HFFc6 (cell line): ENCODE measurements at regions not wholly inside any gene's neighbourhood (a gene's known extent, or its start where the extent isn't known, plus 50 kb on each side); places are given as distances from the start of the nearest gene placed in this dataset.

Experiments
- DNase-seq: peaks from one replicate; pipeline ENCODE4 v3.0.0-alpha.2; 2018
- H3K27ac Mint-ChIP-seq: 2 replicates; pipeline ENCODE4 v1.8.0; 2020; ENCODE audit warnings: mild to moderate bottlenecking, mixed read lengths
- H3K27me3 Mint-ChIP-seq: 2 replicates; pipeline ENCODE4 v1.8.0; 2021; ENCODE audit warnings: mild to moderate bottlenecking, moderate library complexity, mixed read lengths; ENCODE audit not compliant: insufficient read depth
- H3K36me3 Mint-ChIP-seq: 2 replicates; pipeline ENCODE4 v1.8.0; 2021; ENCODE audit warnings: low read depth, mixed read lengths
- H3K4me1 Mint-ChIP-seq: 2 replicates; pipeline ENCODE4 v1.8.0; 2020; ENCODE audit warnings: low read depth, mixed read lengths
- H3K4me3 Mint-ChIP-seq: 2 replicates; pipeline ENCODE4 v1.8.0; 2020; ENCODE audit warnings: mild to moderate bottlenecking, moderate library complexity, mixed read lengths
- H3K9me3 Mint-ChIP-seq: 2 replicates; pipeline ENCODE4 v1.8.0; 2020; ENCODE audit warnings: mild to moderate bottlenecking, mixed read lengths
- CTCF ChIP-seq: fragments of 200-600 bp; sonication (generic); IDR thresholded peaks from 2 replicates; pipeline ENCODE4 v1.5.0; 2021; ENCODE audit warnings: antibody characterized with exemption, mild to moderate bottlenecking

- peaks cover 22% of the 10 kb centered on the region for H3K4me1 Mint-ChIP-seq
- no peak for TF ChIP-seq CTCF
- H3K27ac Mint-ChIP-seq = no peak overlapping the region
- DNase-seq = no peak
- peaks cover 6% of the 10 kb centered on the region for H3K9me3 Mint-ChIP-seq
- no peak overlapping the region for H3K4me3 Mint-ChIP-seq
- peaks cover 6% of the 10 kb centered on the region; the same call in 1 of the 2 replicates for H3K36me3 Mint-ChIP-seq
- no peaks in the 10 kb centered on the region for H3K27me3 Mint-ChIP-seq
These were observed 507.2 kb downstream of the PABPC4L start for GRCh38 chr4:133694416-133694815.

DNA sequence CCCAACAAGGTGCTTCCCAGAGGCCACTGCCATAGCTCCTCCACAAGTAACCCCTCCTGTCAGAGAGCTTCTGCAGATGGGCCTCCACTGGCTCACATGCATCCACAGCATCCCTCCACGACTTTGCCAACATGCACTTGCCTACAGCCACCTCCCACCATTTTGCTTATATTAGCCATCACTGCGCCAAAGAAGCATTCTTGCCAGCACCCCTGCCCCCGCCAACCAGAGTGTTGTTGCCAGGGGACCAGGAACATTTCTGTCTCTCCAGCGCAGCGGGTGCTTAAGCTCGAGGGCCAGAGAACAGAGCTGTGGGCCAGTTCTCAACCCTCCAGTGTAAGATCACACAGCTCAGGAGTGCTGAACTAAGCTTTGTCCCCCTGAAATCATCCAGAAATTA lies 517.6 kb downstream of the PABPC4L start:
- Mint-ChIP-seq H3K9me3 (no peaks in the 10 kb centered on the region; the same call in none of the 2 replicates), H3K4me1 (no peaks in the 10 kb centered on the region), H3K4me3 (no peak overlapping the region), H3K27ac (no peak overlapping the region), H3K36me3 (no peaks in the 10 kb centered on the region), H3K27me3 (peaks cover 5% of the 10 kb centered on the region)
- TF ChIP-seq CTCF = no peak
- no peak for DNase-seq

GRCh38 chr4:133668061-133668851 lies 519.2 kb downstream of the PCDH10 start:
- no peak overlapping the region for H3K4me3 Mint-ChIP-seq
- H3K27ac Mint-ChIP-seq = no peak overlapping the region
- no peaks in the 10 kb centered on the region for H3K36me3 Mint-ChIP-seq
- TF ChIP-seq CTCF = no peak
- no peaks in the 10 kb centered on the region for H3K4me1 Mint-ChIP-seq
- H3K27me3 Mint-ChIP-seq = no peaks in the 10 kb centered on the region; the same call in 1 of the 2 replicates
- no peak for DNase-seq
- no peaks in the 10 kb centered on the region; the same call in none of the 2 replicates for H3K9me3 Mint-ChIP-seq

GRCh38 chr4:133647206-133647605 lies 498.1 kb downstream of the PCDH10 start:
- no peaks in the 10 kb centered on the region for H3K36me3 Mint-ChIP-seq
- no peak for TF ChIP-seq CTCF
- H3K4me1 Mint-ChIP-seq = no peaks in the 10 kb centered on the region
- H3K9me3 Mint-ChIP-seq = no peaks in the 10 kb centered on the region
- H3K27ac Mint-ChIP-seq = no peak overlapping the region
- no peak for DNase-seq
- no peak overlapping the region for H3K4me3 Mint-ChIP-seq
- no peaks in the 10 kb centered on the region; the same call in none of the 2 replicates for H3K27me3 Mint-ChIP-seq

DNA sequence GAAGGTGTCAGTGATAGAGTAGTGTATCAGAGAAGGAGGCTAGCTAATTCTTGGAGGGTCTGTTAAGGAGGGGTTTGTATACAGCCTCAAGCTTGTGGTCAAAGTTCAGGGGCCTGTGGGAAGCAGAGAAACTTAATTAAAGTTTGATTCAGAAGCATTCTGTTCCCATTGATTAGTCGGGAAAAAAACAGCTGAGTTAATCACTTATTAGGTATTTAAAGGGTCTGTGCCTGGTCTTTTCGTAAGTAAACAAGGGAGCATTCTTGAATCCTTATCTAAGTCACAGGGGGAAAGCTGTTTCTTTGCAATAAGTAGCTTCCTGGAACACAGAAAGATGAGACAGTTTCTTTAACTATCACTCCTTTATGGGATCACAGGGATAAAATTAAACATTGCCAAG lies 492.1 kb downstream of the PCDH10 start:
- Mint-ChIP-seq H3K27ac (no peak overlapping the region), H3K27me3 (no peaks in the 10 kb centered on the region; the same call in 1 of the 2 replicates), H3K4me3 (no peak overlapping the region), H3K36me3 (no peaks in the 10 kb centered on the region), H3K4me1 (no peaks in the 10 kb centered on the region), H3K9me3 (peaks cover 2% of the 10 kb centered on the region)
- no peak for TF ChIP-seq CTCF
- DNase-seq = no peak
